ENCODE measurements at regions not wholly inside any gene's neighbourhood (a gene's known extent, or its start where the extent isn't known, plus 50 kb on each side); places are given as distances from the start of the nearest gene placed in this dataset.
A peak's percentile ranks its signal among the peaks of the same experiment; 100 is the strongest.

GRCh38 chr18:10304853-10305252 is 149.6 kb upstream of the APCDD1 start:
- TF ChIP-seq CTCF (IDR thresholded peaks at IDR 0.05), result no peak
- TF ChIP-seq POLR2AphosphoS5 (IDR thresholded peaks at IDR 0.05), result peak; percentile 66 to 89
